Ishikawa (cell line): ENCODE measurements at regions not wholly inside any gene's neighbourhood (a gene's known extent, or its start where the extent isn't known, plus 50 kb on each side); places are given as distances from the start of the nearest gene placed in this dataset.

Experiments
- CEBPB ChIP-seq: IDR thresholded peaks from 2 replicates; pipeline ENCODE4 v1.6.1; 2012
- CREB1 ChIP-seq: IDR thresholded peaks from 2 replicates; pipeline ENCODE4 v1.6.1; 2012; ENCODE audit warnings: low read depth
- EGR1 ChIP-seq: IDR thresholded peaks from 2 replicates; pipeline ENCODE4 v1.6.1; 2012
- EP300 ChIP-seq: IDR thresholded peaks from 2 replicates; pipeline ENCODE4 v1.6.1; 2012; ENCODE audit warnings: borderline replicate concordance
- FOXM1 ChIP-seq: IDR thresholded peaks from 2 replicates; pipeline ENCODE4 v1.6.1; 2012; ENCODE audit warnings: low read depth, borderline replicate concordance
- MAX ChIP-seq: IDR thresholded peaks from 2 replicates; pipeline ENCODE4 v1.6.1; 2012
- REST ChIP-seq: IDR thresholded peaks from 2 replicates; pipeline ENCODE4 v1.6.1; 2012; ENCODE audit warnings: low read depth, mild to moderate bottlenecking
- TAF1 ChIP-seq: IDR thresholded peaks from 2 replicates; pipeline ENCODE4 v1.6.1; 2012; ENCODE audit warnings: low read depth, mild to moderate bottlenecking
- USF1 ChIP-seq: IDR thresholded peaks from 2 replicates; pipeline ENCODE4 v1.6.1; 2012
- YY1 ChIP-seq: IDR thresholded peaks from 2 replicates; pipeline ENCODE4 v1.6.1; 2012; ENCODE audit warnings: low read depth

DNA sequence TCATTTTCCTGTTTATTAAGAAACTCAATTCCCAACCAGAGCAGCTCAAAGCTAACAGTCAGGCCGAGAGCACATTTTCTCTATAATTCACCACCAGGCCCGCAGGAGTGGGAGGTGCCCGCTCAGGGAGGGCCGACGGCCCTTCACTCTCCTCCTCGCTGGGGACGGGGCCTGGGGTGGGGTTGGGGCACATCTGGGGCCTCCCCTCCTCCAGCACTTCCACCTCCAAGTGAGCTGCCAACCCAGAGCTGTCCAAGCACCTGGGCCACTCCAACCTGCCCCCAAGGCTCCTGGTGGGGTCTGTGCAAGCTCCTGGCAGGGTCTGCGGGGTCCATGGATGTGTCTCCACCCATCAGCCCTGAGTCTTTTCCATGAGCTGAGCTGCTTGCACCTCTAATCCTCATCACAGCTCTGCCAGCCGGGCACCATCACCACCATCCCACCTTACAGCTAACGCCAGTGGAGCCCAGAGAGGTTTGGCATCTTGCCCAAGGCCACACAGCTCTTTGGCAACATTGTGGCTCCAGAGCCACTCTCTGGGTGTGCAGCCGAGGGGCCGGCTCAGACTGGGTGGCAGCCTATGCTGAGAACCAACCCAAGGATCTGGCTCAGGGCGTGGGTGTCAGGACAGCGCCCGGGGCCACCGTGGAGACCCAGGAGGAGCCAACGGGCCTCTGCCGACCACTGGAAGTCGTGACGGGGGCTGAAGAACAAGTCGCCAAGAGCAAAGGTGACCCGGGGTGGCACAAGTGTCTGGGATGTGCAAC, 193.5 kb downstream of the BRD1 start:
- TF ChIP-seq CREB1 (no peak), EP300 (no peak), CEBPB (no peak), TAF1 (no peak), FOXM1 (no peak), USF1 (no peak), YY1 (no peak), EGR1 (no peak), MAX (no peak), REST (no peak)
